ENCODE measurements at regions not wholly inside any gene's neighbourhood (a gene's known extent, or its start where the extent isn't known, plus 50 kb on each side); places are given as distances from the start of the nearest gene placed in this dataset.

DNA sequence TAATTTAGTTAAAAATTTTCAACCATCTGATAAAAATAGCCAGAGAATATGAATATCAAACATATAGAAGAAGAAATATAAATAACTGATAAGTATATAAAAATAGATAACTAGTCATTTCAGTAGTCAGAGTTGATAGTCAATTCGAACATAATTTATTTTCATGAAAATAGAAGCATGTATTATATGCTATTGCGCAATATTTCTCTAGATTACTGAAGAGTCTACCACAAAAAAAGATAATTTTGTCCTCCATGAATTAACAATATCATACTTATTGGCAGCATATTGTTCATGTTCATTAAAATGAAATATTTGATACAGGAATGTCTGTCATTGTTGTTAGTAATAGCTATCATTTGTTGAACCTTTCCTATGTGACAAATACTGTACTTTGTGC is 376.2 kb upstream of the TOM1L1 start:
- Histone ChIP-seq H3K9me3 (replicated peaks; ENCODE audit: control insufficient read depth, insufficient read depth, low read length) (no peaks in the 10 kb centered on the region), H3K4me3 (no peak overlapping the region), H3K4me2 (ENCODE audit: control insufficient read depth, insufficient read depth) (no peak overlapping the region), H3K27me3 (replicated peaks in 1 of 2; ENCODE audit: control insufficient read depth in 2 of 2, insufficient read depth in 2 of 2, low read length in 1 of 2) (no peaks in the 10 kb centered on the region), H3K79me2 (ENCODE audit: control insufficient read depth, insufficient read depth, low read length) (no peaks in the 10 kb centered on the region), H3K27ac (ENCODE audit: control insufficient read depth, insufficient read depth) (no peak overlapping the region), H4K20me1 (ENCODE audit: control insufficient read depth, insufficient read depth) (no peaks in the 10 kb centered on the region), H2AFZ (ENCODE audit: control insufficient read depth, low read depth, low read length) (no peak overlapping the region), H3K9ac (ENCODE audit: control insufficient read depth, insufficient read depth, low read length) (no peak overlapping the region), H3K36me3 (ENCODE audit: control insufficient read depth in 2 of 2, insufficient read depth in 2 of 2, low read length in 1 of 2) (no peaks in the 10 kb centered on the region), H3K4me1 (ENCODE audit: control insufficient read depth, insufficient read depth, low read length) (no peaks in the 10 kb centered on the region)
- DNase-seq (ENCODE audit: low read depth, low spot score) (no peak), FAIRE-seq (no peak), ATAC-seq (no peak)
- no peak for TF ChIP-seq USF2 (IDR thresholded peaks at IDR 0.05; ENCODE audit: borderline replicate concordance, low read depth, low read length)
- peak in 1 of 2 experiments; percentile 66; a peak in 1 of 4 replicates for TF ChIP-seq CEBPB (IDR thresholded peaks at IDR 0.05; ENCODE audit: borderline replicate concordance in 1 of 2, low read depth in 2 of 2, low read length in 2 of 2)
- ChIA-PET POLR2A (no interaction called here), SMC1A (ENCODE audit: uncharacterized antibody, unreplicated experiment) (interaction anchor here (0.7 to 2.2 kb wide), 7 partner anchors 8 to 97 kb away, joined by 3 to 9 read pairs (median 4); no protein-coding TSS in a partner anchor), CTCF (interaction anchor here (0.6 kb wide), 1 partner anchor 51 kb away, joined by 6 read pairs; no protein-coding TSS in a partner anchor), RAD21 (ENCODE audit: unreplicated experiment) (interaction anchor here (1.0 to 4.9 kb wide), 3 partner anchors 17 to 64 kb away, joined by 3 to 24 read pairs (median 3); no protein-coding TSS in a partner anchor)
- BruUV-seq (replicated peaks), result no TSS peak
- intact Hi-C loops (cut with micrococcal nuclease; ENCODE audit: unreplicated experiment) (no loop called here), in situ Hi-C loops (cut with MboI) (no loop called here)
- WGBS (ENCODE audit: insufficient coverage, insufficient replicate concordance, low lambda C conversion rate, missing lambda C conversion rate), result 17% methylated on average over 2 of the region's 2 CpGs

DNA sequence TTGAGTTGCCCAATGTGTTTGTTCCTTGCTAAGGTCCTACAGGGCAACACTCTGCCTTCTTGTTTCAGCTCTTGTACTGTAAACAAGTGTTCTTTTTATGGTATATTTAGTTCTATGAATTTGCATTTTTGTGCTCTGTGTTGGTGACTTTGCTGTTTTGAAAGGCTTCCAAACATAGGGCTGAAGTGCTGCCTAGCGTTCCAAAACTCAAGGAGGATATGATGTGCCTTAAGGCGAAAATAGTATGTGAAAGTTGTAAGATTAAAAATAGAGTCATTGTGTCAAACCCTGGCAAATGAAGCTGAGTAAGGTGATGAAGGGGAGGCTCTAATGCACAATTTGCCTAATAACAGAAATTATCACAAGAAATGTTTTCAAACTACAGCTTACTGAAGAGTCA is 372.7 kb upstream of the TOM1L1 start:
- ATAC-seq (no peak), DNase-seq (ENCODE audit: low read depth, low spot score) (no peak), FAIRE-seq (no peak)
- TF ChIP-seq FOXK2 (IDR thresholded peaks at IDR 0.05) (no peak), PBX3 (IDR thresholded peaks at IDR 0.05; ENCODE audit: insufficient replicate concordance, low read depth, low read length) (no peak)
- Histone ChIP-seq H3K4me1 (ENCODE audit: control insufficient read depth, insufficient read depth, low read length) (no peaks in the 10 kb centered on the region), H2AFZ (ENCODE audit: control insufficient read depth, low read depth, low read length) (no peak overlapping the region), H3K36me3 (ENCODE audit: control insufficient read depth in 2 of 2, insufficient read depth in 2 of 2, low read length in 1 of 2) (no peaks in the 10 kb centered on the region), H3K9ac (ENCODE audit: control insufficient read depth, insufficient read depth, low read length) (no peak overlapping the region), H3K79me2 (ENCODE audit: control insufficient read depth, insufficient read depth, low read length) (no peaks in the 10 kb centered on the region), H3K9me3 (replicated peaks; ENCODE audit: control insufficient read depth, insufficient read depth, low read length) (no peaks in the 10 kb centered on the region), H3K4me3 (no peak overlapping the region), H3K4me2 (ENCODE audit: control insufficient read depth, insufficient read depth) (no peak overlapping the region), H3K27ac (ENCODE audit: control insufficient read depth, insufficient read depth) (no peak overlapping the region), H3K27me3 (replicated peaks in 1 of 2; ENCODE audit: control insufficient read depth in 2 of 2, insufficient read depth in 2 of 2, low read length in 1 of 2) (no peaks in the 10 kb centered on the region), H4K20me1 (ENCODE audit: control insufficient read depth, insufficient read depth) (no peaks in the 10 kb centered on the region)
- RAD21 ChIA-PET (ENCODE audit: unreplicated experiment), result interaction anchor here (0.7 to 4.9 kb wide), 5 partner anchors 22 to 102 kb away, joined by 3 to 24 read pairs (median 4); no protein-coding TSS in a partner anchor
- intact Hi-C loops (cut with micrococcal nuclease; ENCODE audit: unreplicated experiment), result no loop called here
- in situ Hi-C loops (cut with MboI), result no loop called here
- POLR2A ChIA-PET, result interaction anchor here (0.7 kb wide), 2 partner anchors 32 to 34 kb away, joined by 4 read pairs; no protein-coding TSS in a partner anchor
- CTCF ChIA-PET, result interaction anchor here (0.9 to 1.5 kb wide), 6 partner anchors 11 to 100 kb away, joined by 3 to 5 read pairs (median 3); no protein-coding TSS in a partner anchor
- BruUV-seq (replicated peaks), result no TSS peak
- 5% methylated on average over 2 of the region's 2 CpGs for WGBS (ENCODE audit: insufficient coverage, insufficient replicate concordance, low lambda C conversion rate, missing lambda C conversion rate)
- SMC1A ChIA-PET (ENCODE audit: uncharacterized antibody, unreplicated experiment), result interaction anchor here (1.0 to 3.1 kb wide), 9 partner anchors 23 to 101 kb away, joined by 3 to 27 read pairs (median 4); no protein-coding TSS in a partner anchor

Measured in GM12878 (cell line).